Naive thymus-derived CD4-positive, alpha-beta T cell (primary cell): ENCODE measurements at regions not wholly inside any gene's neighbourhood (a gene's known extent, or its start where the extent isn't known, plus 50 kb on each side); places are given as distances from the start of the nearest gene placed in this dataset.
"Not testable (repeated sequence)": the region's sequence is repeated elsewhere in the genome, so short reads cannot be mapped to it uniquely, and the experiment has no call there.

Experiments
- ATAC-seq: fragments of 150-1000 bp; cut with Tn5 transposase; 2 replicates; pipeline ENCODE4 v1.10.0; 2021; ENCODE audit warnings: mild to moderate bottlenecking, moderate library complexity
- CTCF ChIA-PET: fragments of 350-600 bp; sonication (Branson Sonifier 250); formaldehyde crosslinking; loops from one replicate; lab custom pipeline; 2021; ENCODE audit warnings: antibody characterized with exemption; lab: Charles Lee
- POLR2A ChIA-PET: fragments of 350-600 bp; sonication (Branson Sonifier 250); formaldehyde crosslinking; loops from one replicate; lab custom pipeline; 2021; ENCODE audit warnings: antibody characterized with exemption, inconsistent platforms; lab: Charles Lee
- DNase-seq, 9 donors: peaks; one replicate each; pipeline versions ENCODE4 v3.0.0 to v3.0.0-alpha.2; 2020 to 2022; ENCODE audit warnings: mixed read lengths in 1 of 9
- H3K27ac ChIP-seq: one replicate; pipeline ENCODE4 v1.7.0; 2013; ENCODE audit warnings: mild to moderate bottlenecking, low read depth, low read length, moderate library complexity
- H3K27me3 ChIP-seq, 2 donors: one replicate each; pipeline ENCODE4 v1.7.0; 2013; ENCODE audit warnings: low read length in 2 of 2, mild to moderate bottlenecking in 2 of 2, moderate library complexity in 2 of 2; ENCODE audit not compliant: control insufficient read depth in 2 of 2, insufficient read depth in 2 of 2
- H3K36me3 ChIP-seq, 3 experiments: 1 replicate in 2 of 3; 2 replicates in 1 of 3; pipeline ENCODE4 v1.7.0; 2013; ENCODE audit warnings: low read length in 3 of 3, mild to moderate bottlenecking in 3 of 3, moderate library complexity in 1 of 3; ENCODE audit not compliant: insufficient read depth in 3 of 3, control insufficient read depth in 2 of 3
- H3K4me1 ChIP-seq, 2 donors: one replicate each; pipeline ENCODE4 v1.7.0; 2013; ENCODE audit warnings: low read length in 2 of 2, mild to moderate bottlenecking in 2 of 2, moderate library complexity in 1 of 2; ENCODE audit not compliant: control insufficient read depth in 2 of 2, insufficient read depth in 2 of 2
- H3K4me3 ChIP-seq: 2 replicates; pipeline ENCODE4 v1.7.0; 2013; ENCODE audit warnings: mild to moderate bottlenecking, low read length
- H3K9me3 ChIP-seq, 3 experiments: 1 replicate in 2 of 3; 2 replicates in 1 of 3; pipeline ENCODE4 v1.7.0; 2013; ENCODE audit warnings: low read length in 3 of 3; ENCODE audit not compliant: control insufficient read depth in 2 of 3
- H3K27ac Mint-ChIP-seq, 9 donors: one replicate each; pipeline ENCODE4 v1.8.0; 2020 to 2022; ENCODE audit warnings: mixed read lengths in 9 of 9, mild to moderate bottlenecking in 8 of 9, moderate library complexity in 5 of 9, inconsistent platforms in 2 of 9
- H3K27me3 Mint-ChIP-seq, 5 donors: one replicate each; pipeline ENCODE4 v1.8.0; 2021 to 2022; ENCODE audit warnings: mixed read lengths in 5 of 5, mild to moderate bottlenecking in 1 of 5
- H3K36me3 Mint-ChIP-seq, 5 donors: one replicate each; pipeline ENCODE4 v1.8.0; 2020 to 2022; ENCODE audit warnings: mixed read lengths in 5 of 5, mild to moderate bottlenecking in 3 of 5, inconsistent platforms in 1 of 5
- H3K4me1 Mint-ChIP-seq, 7 donors: one replicate each; pipeline ENCODE4 v1.8.0; 2020 to 2022; ENCODE audit warnings: mixed read lengths in 7 of 7, mild to moderate bottlenecking in 3 of 7, inconsistent platforms in 1 of 7
- H3K4me3 Mint-ChIP-seq, 10 donors: one replicate each; pipeline ENCODE4 v1.8.0; 2020 to 2022; ENCODE audit warnings: mild to moderate bottlenecking in 10 of 10, mixed read lengths in 10 of 10, moderate library complexity in 6 of 10, inconsistent platforms in 2 of 10
- H3K9me3 Mint-ChIP-seq, 11 donors: one replicate each; pipeline ENCODE4 v1.8.0; 2020 to 2022; ENCODE audit warnings: mixed read lengths in 11 of 11, mild to moderate bottlenecking in 4 of 11, inconsistent platforms in 1 of 11, moderate library complexity in 1 of 11
- intact Hi-C, 2 donors: fragments of 100-400 bp; cut with micrococcal nuclease; formaldehyde crosslinking; loops; one replicate each; pipeline ENCODE4 v1.15.1; 2023

GRCh38 chr17:70434536-70435490 lies 265.5 kb downstream of the KCNJ2 start:
- no peak overlapping the region for H3K27ac Mint-ChIP-seq
- intact Hi-C loops, result no loop called here

GRCh38 chr17:70437656-70438055 lies 268.3 kb downstream of the KCNJ2 start:
- H3K4me1 Mint-ChIP-seq, result no peaks in the 10 kb centered on the region
- intact Hi-C loops, result no loop called here
- H3K36me3 Mint-ChIP-seq, result no peaks in the 10 kb centered on the region
- peaks cover 0 to 7% (median 0%) of the 10 kb centered on the region in 5 donors for H3K27me3 Mint-ChIP-seq
- DNase-seq, result no peak
- POLR2A ChIA-PET, result no interaction called here
- H3K4me3 ChIP-seq, result no peak overlapping the region
- H3K9me3 Mint-ChIP-seq, result peaks cover 0 to 4% (median 1%) of the 10 kb centered on the region in 11 donors
- no peaks in the 10 kb centered on the region for H3K27me3 ChIP-seq
- no peak overlapping the region for H3K4me3 Mint-ChIP-seq
- H3K4me1 ChIP-seq, result no peaks in the 10 kb centered on the region
- ATAC-seq, result no peak
- no peaks in the 10 kb centered on the region for H3K9me3 ChIP-seq
- no peaks in the 10 kb centered on the region for H3K36me3 ChIP-seq
- no peak overlapping the region for H3K27ac ChIP-seq
- no peak overlapping the region for H3K27ac Mint-ChIP-seq
- CTCF ChIA-PET, result no interaction called here

More at GRCh38 chr17:70434536-70435490, 265.5 kb downstream of the KCNJ2 start:
- Histone ChIP-seq H3K4me3 (no peak overlapping the region), H3K36me3 (no peaks in the 10 kb centered on the region), H3K27me3 (no peaks in the 10 kb centered on the region), H3K4me1 (no peaks in the 10 kb centered on the region), H3K27ac (no peak overlapping the region), H3K9me3 (no peaks in the 10 kb centered on the region)
- ChIA-PET CTCF (no interaction called here), POLR2A (no interaction called here)
- ATAC-seq, result no peak
- Mint-ChIP-seq H3K27me3 (peaks cover 0 to 4% (median 0%) of the 10 kb centered on the region in 5 donors), H3K9me3 (peaks cover 0 to 4% (median 2%) of the 10 kb centered on the region in 11 donors), H3K36me3 (no peaks in the 10 kb centered on the region), H3K4me3 (no peak overlapping the region), H3K4me1 (no peaks in the 10 kb centered on the region)
- no peak for DNase-seq

- CTCF ChIA-PET, result no interaction called here
- H3K4me3 ChIP-seq, result no peak overlapping the region
- POLR2A ChIA-PET, result no interaction called here
- Mint-ChIP-seq H3K36me3 (no peaks in the 10 kb centered on the region), H3K4me1 (no peaks in the 10 kb centered on the region), H3K4me3 (no peak overlapping the region), H3K27ac (no peak overlapping the region), H3K27me3 (no peaks in the 10 kb centered on the region), H3K9me3 (peaks cover 0 to 7% (median 0%) of the 10 kb centered on the region in 11 donors)
- DNase-seq (no peak), ATAC-seq (no peak)
- H3K27me3 ChIP-seq, result no peaks in the 10 kb centered on the region
- H3K27ac ChIP-seq, result no peak overlapping the region
- no peaks in the 10 kb centered on the region for H3K36me3 ChIP-seq
- intact Hi-C loops, result no loop called here
- no peaks in the 10 kb centered on the region for H3K4me1 ChIP-seq
- no peaks in the 10 kb centered on the region for H3K9me3 ChIP-seq
Measured at GRCh38 chr17:70446446-70446845, 277.1 kb downstream of the KCNJ2 start.

GRCh38 chr17:70447588-70447987 lies 278.3 kb downstream of the KCNJ2 start:
- CTCF ChIA-PET, result no interaction called here
- no peak overlapping the region for H3K27ac Mint-ChIP-seq
- Histone ChIP-seq H3K27me3 (no peaks in the 10 kb centered on the region), H3K4me1 (no peaks in the 10 kb centered on the region), H3K36me3 (no peaks in the 10 kb centered on the region), H3K4me3 (no peak overlapping the region), H3K27ac (no peak overlapping the region), H3K9me3 (no peaks in the 10 kb centered on the region)
- peaks cover 0 to 7% (median 0%) of the 10 kb centered on the region in 11 donors for H3K9me3 Mint-ChIP-seq
- DNase-seq (no peak), ATAC-seq (no peak)
- H3K4me1 Mint-ChIP-seq, result no peaks in the 10 kb centered on the region
- no peaks in the 10 kb centered on the region for H3K27me3 Mint-ChIP-seq
- POLR2A ChIA-PET, result no interaction called here
- no peak overlapping the region for H3K4me3 Mint-ChIP-seq
- no peaks in the 10 kb centered on the region for H3K36me3 Mint-ChIP-seq
- intact Hi-C loops, result no loop called here

GRCh38 chr17:70453075-70453474 lies 283.7 kb downstream of the KCNJ2 start:
- H3K4me1 ChIP-seq, H3K27me3 Mint-ChIP-seq, H3K9me3 Mint-ChIP-seq, H3K4me1 Mint-ChIP-seq, H3K27ac ChIP-seq, H3K36me3 ChIP-seq, H3K36me3 Mint-ChIP-seq, POLR2A ChIA-PET, H3K27ac Mint-ChIP-seq, CTCF ChIA-PET, H3K4me3 Mint-ChIP-seq, ATAC-seq, H3K27me3 ChIP-seq, DNase-seq, H3K9me3 ChIP-seq, H3K4me3 ChIP-seq, intact Hi-C loops: not testable (repeated sequence)

GRCh38 chr17:70454377-70454776 lies 285.0 kb downstream of the KCNJ2 start:
- no peaks in the 10 kb centered on the region for H3K36me3 ChIP-seq
- H3K27ac ChIP-seq, result no peak overlapping the region
- DNase-seq, result no peak
- no peak for ATAC-seq
- no peaks in the 10 kb centered on the region for H3K27me3 ChIP-seq
- Mint-ChIP-seq H3K4me1 (no peaks in the 10 kb centered on the region), H3K27me3 (no peaks in the 10 kb centered on the region), H3K4me3 (no peak overlapping the region), H3K27ac (no peak overlapping the region), H3K36me3 (no peaks in the 10 kb centered on the region), H3K9me3 (peaks cover 0 to 10% (median 0%) of the 10 kb centered on the region in 11 donors)
- intact Hi-C loops, result no loop called here
- H3K4me3 ChIP-seq, result no peak overlapping the region
- H3K9me3 ChIP-seq, result no peaks in the 10 kb centered on the region
- CTCF ChIA-PET, result no interaction called here
- no peaks in the 10 kb centered on the region for H3K4me1 ChIP-seq
- POLR2A ChIA-PET, result no interaction called here

- H3K27ac ChIP-seq, result no peak overlapping the region
- ChIA-PET CTCF (no interaction called here), POLR2A (no interaction called here)
- H3K27me3 Mint-ChIP-seq, result no peaks in the 10 kb centered on the region
- H3K4me1 ChIP-seq, result no peaks in the 10 kb centered on the region
- H3K9me3 Mint-ChIP-seq, result peaks cover 0 to 10% (median 0%) of the 10 kb centered on the region in 11 donors
- no peaks in the 10 kb centered on the region for H3K27me3 ChIP-seq
- no peak overlapping the region for H3K4me3 ChIP-seq
- intact Hi-C loops, result no loop called here
- H3K36me3 ChIP-seq, result no peaks in the 10 kb centered on the region
- DNase-seq, result no peak
- H3K9me3 ChIP-seq, result no peaks in the 10 kb centered on the region
- no peak overlapping the region for H3K4me3 Mint-ChIP-seq
- ATAC-seq, result no peak
- no peak overlapping the region for H3K27ac Mint-ChIP-seq
- no peaks in the 10 kb centered on the region for H3K36me3 Mint-ChIP-seq
- no peaks in the 10 kb centered on the region for H3K4me1 Mint-ChIP-seq
Measured at GRCh38 chr17:70454908-70455307, 285.6 kb downstream of the KCNJ2 start.
